Naive thymus-derived CD4-positive, alpha-beta T cell (primary cell): ENCODE measurements at regions not wholly inside any gene's neighbourhood (a gene's known extent, or its start where the extent isn't known, plus 50 kb on each side); places are given as distances from the start of the nearest gene placed in this dataset.
"Not testable (repeated sequence)": the region's sequence is repeated elsewhere in the genome, so short reads cannot be mapped to it uniquely, and the experiment has no call there.

Experiments
- ATAC-seq: fragments of 150-1000 bp; cut with Tn5 transposase; 2 replicates; pipeline ENCODE4 v1.10.0; 2021; ENCODE audit warnings: mild to moderate bottlenecking, moderate library complexity
- CTCF ChIA-PET: fragments of 350-600 bp; sonication (Branson Sonifier 250); formaldehyde crosslinking; loops from one replicate; lab custom pipeline; 2021; ENCODE audit warnings: antibody characterized with exemption; lab: Charles Lee
- POLR2A ChIA-PET: fragments of 350-600 bp; sonication (Branson Sonifier 250); formaldehyde crosslinking; loops from one replicate; lab custom pipeline; 2021; ENCODE audit warnings: antibody characterized with exemption, inconsistent platforms; lab: Charles Lee
- DNase-seq, 9 donors: peaks; one replicate each; pipeline versions ENCODE4 v3.0.0 to v3.0.0-alpha.2; 2020 to 2022; ENCODE audit warnings: mixed read lengths in 1 of 9
- H3K27ac ChIP-seq: one replicate; pipeline ENCODE4 v1.7.0; 2013; ENCODE audit warnings: mild to moderate bottlenecking, low read depth, low read length, moderate library complexity
- H3K27me3 ChIP-seq, 2 donors: one replicate each; pipeline ENCODE4 v1.7.0; 2013; ENCODE audit warnings: low read length in 2 of 2, mild to moderate bottlenecking in 2 of 2, moderate library complexity in 2 of 2; ENCODE audit not compliant: control insufficient read depth in 2 of 2, insufficient read depth in 2 of 2
- H3K36me3 ChIP-seq, 3 experiments: 1 replicate in 2 of 3; 2 replicates in 1 of 3; pipeline ENCODE4 v1.7.0; 2013; ENCODE audit warnings: low read length in 3 of 3, mild to moderate bottlenecking in 3 of 3, moderate library complexity in 1 of 3; ENCODE audit not compliant: insufficient read depth in 3 of 3, control insufficient read depth in 2 of 3
- H3K4me1 ChIP-seq, 2 donors: one replicate each; pipeline ENCODE4 v1.7.0; 2013; ENCODE audit warnings: low read length in 2 of 2, mild to moderate bottlenecking in 2 of 2, moderate library complexity in 1 of 2; ENCODE audit not compliant: control insufficient read depth in 2 of 2, insufficient read depth in 2 of 2
- H3K4me3 ChIP-seq: 2 replicates; pipeline ENCODE4 v1.7.0; 2013; ENCODE audit warnings: mild to moderate bottlenecking, low read length
- H3K9me3 ChIP-seq, 3 experiments: 1 replicate in 2 of 3; 2 replicates in 1 of 3; pipeline ENCODE4 v1.7.0; 2013; ENCODE audit warnings: low read length in 3 of 3; ENCODE audit not compliant: control insufficient read depth in 2 of 3
- H3K27ac Mint-ChIP-seq, 9 donors: one replicate each; pipeline ENCODE4 v1.8.0; 2020 to 2022; ENCODE audit warnings: mixed read lengths in 9 of 9, mild to moderate bottlenecking in 8 of 9, moderate library complexity in 5 of 9, inconsistent platforms in 2 of 9
- H3K27me3 Mint-ChIP-seq, 5 donors: one replicate each; pipeline ENCODE4 v1.8.0; 2021 to 2022; ENCODE audit warnings: mixed read lengths in 5 of 5, mild to moderate bottlenecking in 1 of 5
- H3K36me3 Mint-ChIP-seq, 5 donors: one replicate each; pipeline ENCODE4 v1.8.0; 2020 to 2022; ENCODE audit warnings: mixed read lengths in 5 of 5, mild to moderate bottlenecking in 3 of 5, inconsistent platforms in 1 of 5
- H3K4me1 Mint-ChIP-seq, 7 donors: one replicate each; pipeline ENCODE4 v1.8.0; 2020 to 2022; ENCODE audit warnings: mixed read lengths in 7 of 7, mild to moderate bottlenecking in 3 of 7, inconsistent platforms in 1 of 7
- H3K4me3 Mint-ChIP-seq, 10 donors: one replicate each; pipeline ENCODE4 v1.8.0; 2020 to 2022; ENCODE audit warnings: mild to moderate bottlenecking in 10 of 10, mixed read lengths in 10 of 10, moderate library complexity in 6 of 10, inconsistent platforms in 2 of 10
- H3K9me3 Mint-ChIP-seq, 11 donors: one replicate each; pipeline ENCODE4 v1.8.0; 2020 to 2022; ENCODE audit warnings: mixed read lengths in 11 of 11, mild to moderate bottlenecking in 4 of 11, inconsistent platforms in 1 of 11, moderate library complexity in 1 of 11
- intact Hi-C, 2 donors: fragments of 100-400 bp; cut with micrococcal nuclease; formaldehyde crosslinking; loops; one replicate each; pipeline ENCODE4 v1.15.1; 2023

GRCh38 chr9:115692868-115693267 is 460.7 kb upstream of the PAPPA start:
- ATAC-seq, H3K9me3 Mint-ChIP-seq, H3K4me3 Mint-ChIP-seq, intact Hi-C loops, POLR2A ChIA-PET, H3K27ac ChIP-seq, H3K27me3 Mint-ChIP-seq, H3K9me3 ChIP-seq, H3K36me3 Mint-ChIP-seq, H3K4me1 Mint-ChIP-seq, H3K4me1 ChIP-seq, CTCF ChIA-PET, H3K27ac Mint-ChIP-seq, H3K36me3 ChIP-seq, H3K4me3 ChIP-seq, DNase-seq, H3K27me3 ChIP-seq: not testable (repeated sequence)

- Histone ChIP-seq H3K27ac (no peak overlapping the region), H3K36me3 (no peaks in the 10 kb centered on the region), H3K4me3 (no peak overlapping the region), H3K9me3 (no peaks in the 10 kb centered on the region), H3K27me3 (no peaks in the 10 kb centered on the region), H3K4me1 (no peaks in the 10 kb centered on the region)
- ChIA-PET POLR2A (no interaction called here), CTCF (no interaction called here)
- peaks cover 0 to 3% (median 0%) of the 10 kb centered on the region in 5 donors for H3K27me3 Mint-ChIP-seq
- H3K9me3 Mint-ChIP-seq = peaks cover 0 to 4% (median 0%) of the 10 kb centered on the region in 11 donors
- no peaks in the 10 kb centered on the region for H3K36me3 Mint-ChIP-seq
- DNase-seq (no peak), ATAC-seq (no peak)
- H3K4me3 Mint-ChIP-seq = no peak overlapping the region
- intact Hi-C loops = no loop called here
- H3K4me1 Mint-ChIP-seq = no peaks in the 10 kb centered on the region
- H3K27ac Mint-ChIP-seq = no peak overlapping the region
Observed at GRCh38 chr9:115694014-115694413, 459.6 kb upstream of the PAPPA start.

GRCh38 chr9:115694991-115695390 is 458.6 kb upstream of the PAPPA start:
- Histone ChIP-seq H3K27me3 (no peaks in the 10 kb centered on the region), H3K9me3 (no peaks in the 10 kb centered on the region), H3K4me1 (no peaks in the 10 kb centered on the region), H3K36me3 (no peaks in the 10 kb centered on the region), H3K4me3 (no peak overlapping the region), H3K27ac (no peak overlapping the region)
- intact Hi-C loops = no loop called here
- Mint-ChIP-seq H3K27ac (no peak overlapping the region), H3K9me3 (peaks cover 0 to 4% (median 0%) of the 10 kb centered on the region in 11 donors), H3K4me1 (no peaks in the 10 kb centered on the region), H3K27me3 (peaks cover 0 to 4% (median 0%) of the 10 kb centered on the region in 5 donors), H3K4me3 (no peak overlapping the region), H3K36me3 (no peaks in the 10 kb centered on the region)
- ATAC-seq (no peak), DNase-seq (no peak)
- ChIA-PET CTCF (no interaction called here), POLR2A (no interaction called here)

- no peak for ATAC-seq
- H3K27ac ChIP-seq = no peak overlapping the region
- Mint-ChIP-seq H3K4me3 (no peak overlapping the region), H3K4me1 (no peaks in the 10 kb centered on the region), H3K27ac (no peak overlapping the region), H3K9me3 (peaks cover 0 to 13% (median 5%) of the 10 kb centered on the region in 11 donors), H3K36me3 (no peaks in the 10 kb centered on the region), H3K27me3 (peaks cover 0 to 6% (median 0%) of the 10 kb centered on the region in 5 donors)
- intact Hi-C loops = no loop called here
- ChIA-PET POLR2A (no interaction called here), CTCF (no interaction called here)
- DNase-seq = no peak
- no peaks in the 10 kb centered on the region for H3K4me1 ChIP-seq
- H3K9me3 ChIP-seq = no peaks in the 10 kb centered on the region
- no peak overlapping the region for H3K4me3 ChIP-seq
- no peaks in the 10 kb centered on the region for H3K36me3 ChIP-seq
- H3K27me3 ChIP-seq = no peaks in the 10 kb centered on the region
Observed at GRCh38 chr9:115712981-115713380, 440.6 kb upstream of the PAPPA start.

GRCh38 chr9:115715666-115716065 is 437.9 kb upstream of the PAPPA start:
- CTCF ChIA-PET = interaction anchor here (0.6 kb wide), 1 partner anchor 157 kb away, joined by 3 read pairs; no protein-coding TSS in a partner anchor
- Mint-ChIP-seq H3K9me3 (peaks cover 0 to 13% (median 3%) of the 10 kb centered on the region in 11 donors), H3K36me3 (no peaks in the 10 kb centered on the region), H3K4me1 (no peaks in the 10 kb centered on the region), H3K27ac (no peak overlapping the region), H3K4me3 (no peak overlapping the region), H3K27me3 (peaks cover 0 to 6% (median 0%) of the 10 kb centered on the region in 5 donors)
- ATAC-seq (no peak), DNase-seq (no peak)
- POLR2A ChIA-PET = no interaction called here
- H3K27me3 ChIP-seq = no peaks in the 10 kb centered on the region
- H3K4me1 ChIP-seq = no peaks in the 10 kb centered on the region
- H3K27ac ChIP-seq = no peak overlapping the region
- no peaks in the 10 kb centered on the region for H3K9me3 ChIP-seq
- intact Hi-C loops = no loop called here
- H3K4me3 ChIP-seq = no peak overlapping the region
- no peaks in the 10 kb centered on the region for H3K36me3 ChIP-seq

- CTCF ChIA-PET = no interaction called here
- Histone ChIP-seq H3K9me3 (no peaks in the 10 kb centered on the region), H3K27me3 (no peaks in the 10 kb centered on the region), H3K36me3 (no peaks in the 10 kb centered on the region), H3K4me3 (no peak overlapping the region), H3K27ac (no peak overlapping the region), H3K4me1 (no peaks in the 10 kb centered on the region)
- H3K36me3 Mint-ChIP-seq = no peaks in the 10 kb centered on the region
- H3K9me3 Mint-ChIP-seq = peaks cover 0 to 13% (median 3%) of the 10 kb centered on the region in 11 donors
- DNase-seq = no peak
- H3K27ac Mint-ChIP-seq = no peak overlapping the region
- intact Hi-C loops = no loop called here
- H3K4me1 Mint-ChIP-seq = no peaks in the 10 kb centered on the region
- POLR2A ChIA-PET = no interaction called here
- H3K27me3 Mint-ChIP-seq = peaks cover 0 to 5% (median 0%) of the 10 kb centered on the region in 5 donors
- H3K4me3 Mint-ChIP-seq = no peak overlapping the region
- no peak for ATAC-seq
Observed at GRCh38 chr9:115717298-115717697, 436.3 kb upstream of the PAPPA start.

- DNase-seq (no peak), ATAC-seq (no peak)
- no peak overlapping the region for H3K4me3 ChIP-seq
- CTCF ChIA-PET = no interaction called here
- Mint-ChIP-seq H3K9me3 (peaks cover 0 to 13% (median 1%) of the 10 kb centered on the region in 11 donors), H3K27me3 (peaks cover 0 to 6% (median 0%) of the 10 kb centered on the region in 5 donors), H3K27ac (no peak overlapping the region), H3K4me1 (no peaks in the 10 kb centered on the region), H3K36me3 (no peaks in the 10 kb centered on the region), H3K4me3 (no peak overlapping the region)
- POLR2A ChIA-PET = no interaction called here
- no peaks in the 10 kb centered on the region for H3K4me1 ChIP-seq
- no peaks in the 10 kb centered on the region for H3K9me3 ChIP-seq
- H3K36me3 ChIP-seq = no peaks in the 10 kb centered on the region
- no peaks in the 10 kb centered on the region for H3K27me3 ChIP-seq
- intact Hi-C loops = no loop called here
- no peak overlapping the region for H3K27ac ChIP-seq
Observed at GRCh38 chr9:115717711-115718173, 435.8 kb upstream of the PAPPA start.
